Neural crest cell (in vitro differentiated cells): ENCODE measurements at regions not wholly inside any gene's neighbourhood (a gene's known extent, or its start where the extent isn't known, plus 50 kb on each side); places are given as distances from the start of the nearest gene placed in this dataset.

ENCODE experiments used
- DNase-seq: peaks from one replicate; pipeline ENCODE4 v3.0.0; 2021; ENCODE audit warnings: low read depth, mixed read lengths, low spot score
- H3K27ac Mint-ChIP-seq: one replicate; pipeline ENCODE4 v1.8.0; 2021; ENCODE audit warnings: mild to moderate bottlenecking, mixed read lengths; ENCODE audit not compliant: unreplicated experiment
- H3K27me3 Mint-ChIP-seq: 2 replicates; pipeline ENCODE4 v1.8.0; 2021; ENCODE audit warnings: low read depth, mild to moderate bottlenecking, mixed read lengths
- H3K36me3 Mint-ChIP-seq: 2 replicates; pipeline ENCODE4 v1.8.0; 2021; ENCODE audit warnings: low read depth, mild to moderate bottlenecking, mixed read lengths
- H3K4me1 Mint-ChIP-seq: 2 replicates; pipeline ENCODE4 v1.8.0; 2021; ENCODE audit warnings: mixed read lengths
- H3K4me3 Mint-ChIP-seq: one replicate; pipeline ENCODE4 v1.8.0; 2021; ENCODE audit warnings: mild to moderate bottlenecking, mixed read lengths
- H3K9me3 Mint-ChIP-seq: 2 replicates; pipeline ENCODE4 v1.8.0; 2021; ENCODE audit warnings: mixed read lengths
- TF ChIP-seq, protein P1 (sequence below): fragments of 200-600 bp; sonication (generic); conservative IDR thresholded peaks from 2 replicates; pipeline ENCODE4 v1.5.0; 2021; ENCODE audit warnings: antibody characterized with exemption, mild to moderate bottlenecking

DNA sequence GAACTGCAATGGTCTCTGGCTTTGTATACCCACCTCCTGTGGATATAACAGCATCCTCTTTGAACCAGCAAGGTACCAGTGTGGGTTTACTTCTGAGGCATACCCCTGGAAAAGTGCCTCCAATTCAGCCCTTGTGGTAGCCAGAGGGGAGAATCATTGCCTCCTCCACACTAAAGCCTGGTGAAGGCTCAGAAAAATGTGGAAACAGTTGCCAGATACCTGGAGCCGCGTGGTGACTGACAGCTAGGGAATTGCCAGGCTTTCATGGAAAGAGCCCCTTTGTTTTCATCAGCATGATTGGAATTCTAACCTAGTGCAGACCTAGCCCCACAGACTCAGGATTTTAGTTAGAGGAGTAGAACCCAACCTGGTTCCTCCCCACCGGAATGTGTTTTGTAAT, 168.6 kb upstream of the KLF3 start:
- H3K36me3 Mint-ChIP-seq: no peaks in the 10 kb centered on the region
- no peaks in the 10 kb centered on the region for H3K9me3 Mint-ChIP-seq
- no peak overlapping the region for H3K4me3 Mint-ChIP-seq
- peaks cover 22% of the 10 kb centered on the region for H3K4me1 Mint-ChIP-seq
- no peak for DNase-seq
- no peaks in the 10 kb centered on the region for H3K27me3 Mint-ChIP-seq
- H3K27ac Mint-ChIP-seq: no peak overlapping the region
- TF ChIP-seq, protein P1, sequence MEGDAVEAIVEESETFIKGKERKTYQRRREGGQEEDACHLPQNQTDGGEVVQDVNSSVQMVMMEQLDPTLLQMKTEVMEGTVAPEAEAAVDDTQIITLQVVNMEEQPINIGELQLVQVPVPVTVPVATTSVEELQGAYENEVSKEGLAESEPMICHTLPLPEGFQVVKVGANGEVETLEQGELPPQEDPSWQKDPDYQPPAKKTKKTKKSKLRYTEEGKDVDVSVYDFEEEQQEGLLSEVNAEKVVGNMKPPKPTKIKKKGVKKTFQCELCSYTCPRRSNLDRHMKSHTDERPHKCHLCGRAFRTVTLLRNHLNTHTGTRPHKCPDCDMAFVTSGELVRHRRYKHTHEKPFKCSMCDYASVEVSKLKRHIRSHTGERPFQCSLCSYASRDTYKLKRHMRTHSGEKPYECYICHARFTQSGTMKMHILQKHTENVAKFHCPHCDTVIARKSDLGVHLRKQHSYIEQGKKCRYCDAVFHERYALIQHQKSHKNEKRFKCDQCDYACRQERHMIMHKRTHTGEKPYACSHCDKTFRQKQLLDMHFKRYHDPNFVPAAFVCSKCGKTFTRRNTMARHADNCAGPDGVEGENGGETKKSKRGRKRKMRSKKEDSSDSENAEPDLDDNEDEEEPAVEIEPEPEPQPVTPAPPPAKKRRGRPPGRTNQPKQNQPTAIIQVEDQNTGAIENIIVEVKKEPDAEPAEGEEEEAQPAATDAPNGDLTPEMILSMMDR: no peak

DNA sequence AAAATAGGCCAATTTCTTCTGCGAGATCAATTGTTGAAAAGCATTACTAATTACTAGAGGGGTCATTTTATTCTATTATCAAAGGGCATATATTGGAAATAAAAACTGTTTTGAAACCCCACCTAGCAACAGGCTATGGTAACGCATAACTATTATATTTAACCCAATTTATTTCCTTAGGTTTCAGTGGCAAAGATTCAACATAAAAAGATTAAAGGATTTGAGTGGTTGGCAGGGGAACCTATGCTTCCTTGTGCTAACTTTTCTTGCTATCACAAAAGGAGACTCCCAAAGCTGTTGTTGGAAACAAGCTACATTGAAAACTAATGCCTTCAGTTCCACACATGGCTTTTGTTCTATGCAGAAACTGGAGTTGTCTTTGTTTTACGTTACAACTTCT, 166.9 kb upstream of the KLF3 start:
- no peak overlapping the region for H3K27ac Mint-ChIP-seq
- H3K36me3 Mint-ChIP-seq: no peaks in the 10 kb centered on the region
- H3K9me3 Mint-ChIP-seq: no peaks in the 10 kb centered on the region
- no peak overlapping the region for H3K4me3 Mint-ChIP-seq
- no peak for DNase-seq
- peaks cover 9% of the 10 kb centered on the region for H3K4me1 Mint-ChIP-seq
- H3K27me3 Mint-ChIP-seq: no peaks in the 10 kb centered on the region
- TF ChIP-seq, protein P1: no peak

DNA sequence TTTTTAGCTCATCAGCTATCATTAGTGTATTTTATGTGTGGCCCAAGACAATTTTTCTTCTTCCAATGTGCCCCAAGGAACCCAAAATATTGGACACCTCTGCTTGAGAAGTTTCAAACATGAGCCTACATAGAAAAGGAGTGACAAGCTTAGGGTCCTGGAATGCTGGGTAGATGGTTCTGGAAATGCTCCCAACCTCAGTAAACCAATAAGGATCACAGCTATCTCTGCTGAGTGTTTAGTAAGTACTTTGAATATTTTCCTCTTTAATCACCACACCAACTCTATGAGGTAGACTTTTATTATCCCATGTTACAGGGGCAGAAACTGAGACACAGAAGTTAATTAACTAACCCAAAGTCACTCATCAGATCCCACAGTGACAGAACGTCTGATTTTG, 164.9 kb upstream of the KLF3 start:
- Mint-ChIP-seq H3K27ac (no peak overlapping the region), H3K9me3 (no peaks in the 10 kb centered on the region), H3K4me3 (no peak overlapping the region), H3K4me1 (peaks cover 9% of the 10 kb centered on the region), H3K36me3 (no peaks in the 10 kb centered on the region), H3K27me3 (no peaks in the 10 kb centered on the region)
- DNase-seq: no peak
- TF ChIP-seq, protein P1: no peak

DNA sequence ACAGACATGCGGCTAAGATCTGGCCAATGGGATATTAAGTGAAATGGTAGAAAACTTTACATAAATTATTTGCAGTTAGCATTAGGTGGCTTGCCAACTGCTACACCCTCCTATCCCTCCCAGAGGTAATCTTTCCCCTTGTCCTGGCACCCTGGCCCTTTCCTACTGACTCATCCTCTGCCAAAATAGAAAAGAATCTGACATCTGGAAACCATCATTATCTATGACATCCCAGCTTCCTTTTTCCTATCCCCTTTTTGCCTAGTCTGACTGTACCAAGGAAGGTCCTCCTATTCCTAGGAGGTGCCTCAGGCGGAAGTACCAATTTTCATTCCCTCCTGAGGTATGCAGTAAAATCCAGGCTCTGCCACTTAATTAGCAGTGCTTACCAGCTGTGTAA, 163.6 kb upstream of the KLF3 start:
- TF ChIP-seq, protein P1: no peak
- Mint-ChIP-seq H3K36me3 (no peaks in the 10 kb centered on the region), H3K9me3 (no peaks in the 10 kb centered on the region), H3K4me1 (peaks cover 9% of the 10 kb centered on the region), H3K4me3 (no peak overlapping the region), H3K27me3 (no peaks in the 10 kb centered on the region), H3K27ac (no peak overlapping the region)
- no peak for DNase-seq

DNA sequence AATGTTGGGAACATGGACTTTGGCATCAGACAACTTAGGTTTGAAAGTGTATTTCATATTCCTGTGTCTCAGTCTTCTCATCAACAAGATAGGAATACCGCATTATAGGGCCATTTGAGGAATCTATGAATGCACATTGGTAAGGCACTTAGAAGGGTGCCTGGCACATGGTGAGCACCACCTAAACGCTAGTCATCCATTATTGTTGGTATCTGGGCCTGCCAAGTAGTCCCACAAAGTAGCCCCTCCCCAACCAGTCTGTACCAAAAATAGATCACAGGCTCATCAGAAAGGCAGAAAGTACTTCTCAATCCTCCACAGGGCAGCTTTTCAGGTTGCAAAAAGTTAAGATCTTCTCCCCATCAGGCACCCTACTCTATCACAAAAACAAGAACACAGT, 162.3 kb upstream of the KLF3 start:
- H3K27ac Mint-ChIP-seq: no peak overlapping the region
- no peaks in the 10 kb centered on the region for H3K9me3 Mint-ChIP-seq
- TF ChIP-seq, protein P1: no peak
- no peaks in the 10 kb centered on the region for H3K27me3 Mint-ChIP-seq
- H3K36me3 Mint-ChIP-seq: no peaks in the 10 kb centered on the region
- no peak for DNase-seq
- H3K4me3 Mint-ChIP-seq: no peak overlapping the region
- H3K4me1 Mint-ChIP-seq: peaks cover 9% of the 10 kb centered on the region
